ENCODE measurements at regions not wholly inside any gene's neighbourhood (a gene's known extent, or its start where the extent isn't known, plus 50 kb on each side); places are given as distances from the start of the nearest gene placed in this dataset.

DNA sequence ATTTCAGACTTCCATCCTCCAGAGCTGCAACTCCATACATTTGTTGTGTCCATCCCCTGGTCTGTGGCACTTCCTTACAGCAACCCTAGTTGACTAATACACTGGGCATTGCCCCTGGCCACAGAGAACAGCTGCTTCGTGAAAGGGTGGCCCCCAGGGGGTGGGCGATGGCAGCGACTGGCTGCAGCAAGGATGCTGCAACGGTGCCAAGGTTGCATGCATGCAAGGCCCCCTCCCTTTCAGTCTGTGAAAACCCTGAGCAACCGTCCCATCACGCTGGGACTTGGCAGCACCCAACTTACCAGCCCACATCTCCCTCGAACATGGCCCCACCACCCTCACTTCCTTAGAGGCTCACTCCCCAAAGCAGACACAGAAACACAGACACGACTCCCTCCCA, 162.5 kb downstream of the MED10 start:
- dilution Hi-C loops (cut with MboI; ENCODE audit: extremely low pct_ligation_motif_present, low sequenced_read_pairs) = no loop called here

More for the DNA sequence above, 162.5 kb downstream of the MED10 start:
- Histone ChIP-seq H3K4me3 (replicated peaks in 1 of 3; ENCODE audit: insufficient read depth in 1 of 3, low read depth in 1 of 3, low read length in 3 of 3) (no peak overlapping the region), H4K20me1 (replicated peaks; ENCODE audit: control insufficient read depth, extremely low read depth, insufficient read depth, low read length) (no peaks in the 10 kb centered on the region), H3K9me1 (replicated peaks; ENCODE audit: control insufficient read depth, extremely low read depth, insufficient read depth, low read length) (no peaks in the 10 kb centered on the region), H3K4me2 (ENCODE audit: insufficient read depth, low read length) (no peak overlapping the region), H3K36me3 (ENCODE audit: control insufficient read depth in 2 of 2, extremely low read depth in 1 of 2, insufficient read depth in 2 of 2, low read length in 2 of 2) (no peaks in the 10 kb centered on the region), H3K27me3 (ENCODE audit: control insufficient read depth in 2 of 2, insufficient read depth in 2 of 2, low read length in 2 of 2) (no peaks in the 10 kb centered on the region), H3K27ac (ENCODE audit: insufficient read depth, low read depth, low read length) (no peak overlapping the region), H3K9ac (replicated peaks; ENCODE audit: extremely low read depth, insufficient read depth, low read length) (no peak overlapping the region), H3K4me1 (ENCODE audit: control insufficient read depth, extremely low read depth, insufficient read depth, low read length) (no peaks in the 10 kb centered on the region), H3K79me2 (ENCODE audit: control insufficient read depth, insufficient read depth, low read length) (no peaks in the 10 kb centered on the region), H2AFZ (ENCODE audit: low read depth, low read length) (no peak overlapping the region), H3K9me3 (replicated peaks; ENCODE audit: control insufficient read depth, insufficient read depth, low read length) (no peaks in the 10 kb centered on the region)
- POLR2A ChIA-PET = no interaction called here
- DNase-seq (ENCODE audit: low read depth, low spot score) (no peak), FAIRE-seq (no peak)
- BruUV-seq (replicated peaks) = no TSS peak
- no peak for TF ChIP-seq GATA2 (IDR thresholded peaks at IDR 0.05; ENCODE audit: insufficient read depth, insufficient read length, low read depth, low read length)
- no peak for TF ChIP-seq FOS (IDR thresholded peaks at IDR 0.05; ENCODE audit: borderline replicate concordance, insufficient read depth, low read length)
- TF ChIP-seq POLR2AphosphoS5 (IDR thresholded peaks at IDR 0.05; ENCODE audit: insufficient read depth, low read depth, low read length) = no peak
- no peak for TF ChIP-seq JUN (IDR thresholded peaks at IDR 0.05; ENCODE audit: borderline replicate concordance, insufficient read depth, insufficient read length, low read depth)
- TF ChIP-seq MYC (IDR thresholded peaks at IDR 0.05; ENCODE audit: low read depth, low read length) = no peak
- TF ChIP-seq EZH2 (IDR thresholded peaks at IDR 0.05; ENCODE audit: borderline replicate concordance, low read depth, low read length, severe bottlenecking) = no peak
- TF ChIP-seq, protein P1, sequence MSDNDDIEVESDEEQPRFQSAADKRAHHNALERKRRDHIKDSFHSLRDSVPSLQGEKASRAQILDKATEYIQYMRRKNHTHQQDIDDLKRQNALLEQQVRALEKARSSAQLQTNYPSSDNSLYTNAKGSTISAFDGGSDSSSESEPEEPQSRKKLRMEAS (IDR thresholded peaks at IDR 0.05; ENCODE audit: insufficient read depth, insufficient read length) = no peak
- TF ChIP-seq, protein P2, sequence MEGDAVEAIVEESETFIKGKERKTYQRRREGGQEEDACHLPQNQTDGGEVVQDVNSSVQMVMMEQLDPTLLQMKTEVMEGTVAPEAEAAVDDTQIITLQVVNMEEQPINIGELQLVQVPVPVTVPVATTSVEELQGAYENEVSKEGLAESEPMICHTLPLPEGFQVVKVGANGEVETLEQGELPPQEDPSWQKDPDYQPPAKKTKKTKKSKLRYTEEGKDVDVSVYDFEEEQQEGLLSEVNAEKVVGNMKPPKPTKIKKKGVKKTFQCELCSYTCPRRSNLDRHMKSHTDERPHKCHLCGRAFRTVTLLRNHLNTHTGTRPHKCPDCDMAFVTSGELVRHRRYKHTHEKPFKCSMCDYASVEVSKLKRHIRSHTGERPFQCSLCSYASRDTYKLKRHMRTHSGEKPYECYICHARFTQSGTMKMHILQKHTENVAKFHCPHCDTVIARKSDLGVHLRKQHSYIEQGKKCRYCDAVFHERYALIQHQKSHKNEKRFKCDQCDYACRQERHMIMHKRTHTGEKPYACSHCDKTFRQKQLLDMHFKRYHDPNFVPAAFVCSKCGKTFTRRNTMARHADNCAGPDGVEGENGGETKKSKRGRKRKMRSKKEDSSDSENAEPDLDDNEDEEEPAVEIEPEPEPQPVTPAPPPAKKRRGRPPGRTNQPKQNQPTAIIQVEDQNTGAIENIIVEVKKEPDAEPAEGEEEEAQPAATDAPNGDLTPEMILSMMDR (IDR thresholded peaks at IDR 0.05; ENCODE audit: extremely low read depth in 1 of 2, insufficient read depth in 1 of 2, low read depth in 1 of 2, low read length in 2 of 2) = no peak
- CTCF ChIA-PET = no interaction called here
- intact Hi-C loops (cut with micrococcal nuclease) = no loop called here
